ENCODE measurements at regions not wholly inside any gene's neighbourhood (a gene's known extent, or its start where the extent isn't known, plus 50 kb on each side); places are given as distances from the start of the nearest gene placed in this dataset.

DNA sequence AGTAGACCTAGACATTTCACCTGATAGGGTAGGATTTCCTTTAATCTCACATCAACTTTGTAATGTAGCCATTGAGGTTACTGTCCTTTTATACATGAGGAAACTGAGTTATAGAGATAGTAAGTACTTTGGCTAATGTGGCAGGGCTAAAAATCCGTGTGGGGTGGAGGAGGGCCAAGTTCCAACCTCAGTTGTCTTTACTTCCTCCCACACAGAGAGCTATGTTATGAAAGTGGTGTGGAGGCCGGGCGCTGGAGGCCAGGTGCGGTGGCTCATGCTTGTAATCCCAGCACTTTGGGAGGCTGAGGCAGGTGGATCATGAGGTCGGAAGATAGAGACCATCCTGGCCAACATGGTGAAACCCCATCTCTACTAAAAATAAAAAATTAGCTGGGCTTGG is 173.3 kb downstream of the PALM2AKAP2 start:
- no peak for DNase-seq

DNA sequence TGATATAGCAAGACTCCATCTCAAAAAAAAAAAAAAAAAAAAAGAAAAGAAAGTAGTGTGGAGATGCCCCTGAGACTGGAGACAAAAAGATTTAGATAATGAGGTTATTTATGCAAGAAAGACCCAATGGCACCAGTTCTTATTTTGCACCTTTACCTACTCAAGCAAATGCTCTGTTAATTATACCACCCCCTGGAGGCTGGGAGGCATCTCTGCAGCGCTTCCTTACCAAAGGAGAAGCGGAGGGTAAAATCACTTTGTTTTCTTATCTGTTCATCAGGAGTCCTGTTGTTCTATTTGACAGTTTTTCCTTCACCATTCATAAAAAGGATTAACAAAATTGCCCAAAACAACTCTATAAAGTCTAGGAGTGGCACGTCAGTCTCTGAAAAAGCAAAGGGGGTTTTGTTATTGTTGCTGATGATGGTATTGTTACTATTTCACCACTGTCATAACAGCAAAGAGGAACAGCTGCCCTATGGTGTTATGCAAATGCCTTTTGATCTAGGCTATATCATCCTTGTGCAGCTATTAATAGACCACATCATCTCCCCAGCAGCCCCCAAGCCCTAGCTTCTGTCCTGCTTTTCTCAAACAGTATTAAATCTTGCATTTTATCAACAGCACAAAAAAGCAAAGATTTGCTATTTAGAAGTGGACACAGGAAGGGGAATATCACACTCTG is 174.0 kb downstream of the PALM2AKAP2 start:
- no peak for DNase-seq

DNA sequence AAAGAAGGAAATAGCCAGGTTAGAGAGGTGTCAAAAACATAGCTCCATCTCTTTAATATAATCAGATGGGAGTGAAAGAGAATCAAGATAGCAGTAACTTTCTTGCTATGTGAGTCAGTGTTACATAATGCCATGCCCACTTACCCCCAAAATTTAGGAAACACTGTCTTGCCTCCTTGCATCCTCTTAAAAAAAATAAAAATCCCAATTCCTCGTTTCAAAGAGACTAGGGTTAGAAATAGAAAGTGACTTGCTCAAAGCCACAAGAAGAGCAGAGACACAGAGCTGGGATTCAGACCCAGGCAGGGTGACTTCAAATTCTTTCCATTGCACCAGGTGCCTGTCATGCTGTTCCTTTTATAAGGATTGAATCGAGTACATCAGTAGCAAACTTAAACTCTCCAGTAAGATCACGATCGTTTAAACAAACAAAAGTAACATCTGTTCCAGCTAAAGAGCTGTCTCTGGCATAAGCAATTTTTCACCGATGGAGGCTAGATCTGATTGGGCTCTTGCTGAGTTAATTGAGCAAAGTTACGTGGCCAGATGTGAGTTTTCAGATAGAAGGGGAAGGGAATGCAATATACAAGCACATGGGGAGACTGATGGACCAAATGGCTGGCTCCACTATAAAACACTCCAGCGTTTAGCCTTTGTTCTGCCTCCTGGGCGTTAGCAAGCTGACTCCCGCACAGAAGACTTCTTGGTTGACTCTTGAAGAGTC is 176.9 kb downstream of the PALM2AKAP2 start:
- no peak for DNase-seq

DNA sequence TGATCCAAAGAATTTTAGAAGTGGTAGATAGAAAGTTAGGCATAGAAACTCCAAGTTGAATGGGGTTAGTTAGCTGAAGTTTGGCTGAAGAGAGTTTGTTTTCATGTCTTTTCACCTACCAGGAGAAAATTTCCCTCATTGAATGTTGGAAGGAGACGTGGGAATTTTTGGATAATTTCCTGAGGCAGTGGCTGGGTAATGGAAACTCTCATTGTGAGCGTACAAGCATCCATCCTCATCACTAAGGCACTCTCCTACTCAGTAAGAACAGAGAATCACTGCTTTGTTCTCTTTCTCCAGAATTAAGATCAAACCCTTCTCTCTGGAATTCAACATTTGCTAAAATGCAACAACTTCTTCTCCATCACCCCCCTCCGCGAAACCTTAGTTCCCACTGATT is 179.7 kb downstream of the PALM2AKAP2 start:
- DNase-seq: no peak

DNA sequence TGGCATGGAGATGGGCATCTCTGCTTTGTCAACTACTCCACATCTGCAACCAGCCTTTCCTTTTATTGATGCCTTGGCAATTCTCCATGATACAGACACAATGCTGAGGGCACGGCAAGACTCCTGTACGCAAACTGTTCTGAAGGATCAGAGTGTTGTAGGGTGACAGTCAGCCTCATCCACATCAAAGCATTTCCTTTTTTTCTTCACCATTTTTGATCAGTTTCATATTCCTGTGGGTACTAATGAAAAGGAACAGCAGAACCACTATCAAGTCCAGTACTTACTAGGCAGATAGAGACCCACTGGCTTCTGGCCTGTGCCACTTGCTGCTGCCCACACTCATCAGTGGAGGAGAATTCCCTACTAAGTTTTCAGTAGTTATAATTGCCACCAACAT is 181.6 kb downstream of the PALM2AKAP2 start:
- DNase-seq: no peak

DNA sequence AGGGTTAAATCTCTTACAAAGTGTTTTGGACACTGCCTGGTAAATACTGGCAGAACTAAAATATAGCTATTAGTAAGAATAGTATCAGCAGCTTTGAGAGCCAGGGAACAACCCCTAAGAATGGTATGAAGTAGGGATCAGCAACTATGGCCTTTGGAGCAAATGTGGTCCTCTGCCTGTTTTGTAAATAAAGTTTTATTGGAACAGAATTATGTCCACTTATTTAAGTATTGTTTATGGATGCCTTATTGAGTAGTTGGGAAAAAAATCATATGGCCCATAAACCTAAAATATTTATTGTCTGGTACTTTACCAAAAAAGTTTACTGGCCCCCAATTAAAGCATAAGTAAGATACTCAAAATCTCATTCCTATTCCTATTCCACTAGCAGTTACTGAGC is 182.2 kb downstream of the PALM2AKAP2 start:
- no peak for DNase-seq

DNA sequence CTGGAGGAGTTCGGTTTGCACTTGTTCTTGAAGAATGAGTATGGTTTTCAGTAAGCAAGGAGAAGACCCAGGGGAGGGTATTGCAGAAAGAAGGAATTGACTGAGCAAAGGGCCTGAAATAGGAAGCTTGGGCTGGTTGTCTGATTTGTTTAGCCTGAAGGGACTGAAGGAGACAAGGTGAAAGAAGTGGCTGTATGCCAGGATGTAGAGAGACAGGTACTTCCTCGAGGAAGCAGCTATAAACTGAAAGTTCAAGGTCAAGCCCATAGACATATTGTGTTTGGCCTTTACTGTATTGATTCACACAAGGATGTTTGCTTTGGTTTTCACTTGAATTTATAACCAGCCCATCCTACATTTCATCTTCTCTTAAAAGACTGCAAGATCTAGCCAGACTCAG is 183.1 kb downstream of the PALM2AKAP2 start:
- DNase-seq: no peak

DNA sequence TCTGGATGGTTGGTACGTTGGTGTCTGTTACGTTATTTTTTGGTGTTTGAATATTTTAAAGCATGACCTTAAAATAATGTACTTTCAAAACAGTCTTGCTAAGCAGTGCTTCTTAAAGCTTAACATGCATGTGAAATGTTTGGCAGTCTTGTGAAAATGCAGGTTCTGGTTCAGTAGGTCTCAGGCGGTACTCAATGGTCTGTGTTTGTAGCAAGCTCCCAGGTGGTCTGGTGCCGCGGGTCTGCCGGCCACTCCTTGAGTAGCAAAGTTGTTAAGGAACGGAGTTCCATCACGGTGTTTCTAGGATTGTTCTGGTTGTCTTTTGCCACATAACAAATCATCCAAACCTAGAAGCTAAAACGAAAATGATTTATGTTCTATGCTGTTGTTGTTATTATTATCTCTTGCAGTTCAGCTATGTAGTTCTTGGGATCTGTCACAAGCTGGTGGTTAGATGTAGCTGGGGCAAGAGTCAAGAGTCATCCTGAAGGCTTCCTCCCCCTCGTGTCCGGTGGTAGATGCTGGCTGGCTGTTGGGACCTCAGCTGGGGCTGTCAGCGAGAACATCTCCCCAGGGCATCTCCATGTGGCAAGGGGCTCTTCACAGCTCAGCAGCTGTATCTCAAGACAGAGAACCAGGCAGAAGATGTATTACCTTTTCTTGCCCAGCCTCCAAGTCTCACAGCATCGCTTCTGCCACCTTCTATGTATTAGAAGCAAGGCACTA is 186.8 kb downstream of the PALM2AKAP2 start:
- DNase-seq: no peak

DNA sequence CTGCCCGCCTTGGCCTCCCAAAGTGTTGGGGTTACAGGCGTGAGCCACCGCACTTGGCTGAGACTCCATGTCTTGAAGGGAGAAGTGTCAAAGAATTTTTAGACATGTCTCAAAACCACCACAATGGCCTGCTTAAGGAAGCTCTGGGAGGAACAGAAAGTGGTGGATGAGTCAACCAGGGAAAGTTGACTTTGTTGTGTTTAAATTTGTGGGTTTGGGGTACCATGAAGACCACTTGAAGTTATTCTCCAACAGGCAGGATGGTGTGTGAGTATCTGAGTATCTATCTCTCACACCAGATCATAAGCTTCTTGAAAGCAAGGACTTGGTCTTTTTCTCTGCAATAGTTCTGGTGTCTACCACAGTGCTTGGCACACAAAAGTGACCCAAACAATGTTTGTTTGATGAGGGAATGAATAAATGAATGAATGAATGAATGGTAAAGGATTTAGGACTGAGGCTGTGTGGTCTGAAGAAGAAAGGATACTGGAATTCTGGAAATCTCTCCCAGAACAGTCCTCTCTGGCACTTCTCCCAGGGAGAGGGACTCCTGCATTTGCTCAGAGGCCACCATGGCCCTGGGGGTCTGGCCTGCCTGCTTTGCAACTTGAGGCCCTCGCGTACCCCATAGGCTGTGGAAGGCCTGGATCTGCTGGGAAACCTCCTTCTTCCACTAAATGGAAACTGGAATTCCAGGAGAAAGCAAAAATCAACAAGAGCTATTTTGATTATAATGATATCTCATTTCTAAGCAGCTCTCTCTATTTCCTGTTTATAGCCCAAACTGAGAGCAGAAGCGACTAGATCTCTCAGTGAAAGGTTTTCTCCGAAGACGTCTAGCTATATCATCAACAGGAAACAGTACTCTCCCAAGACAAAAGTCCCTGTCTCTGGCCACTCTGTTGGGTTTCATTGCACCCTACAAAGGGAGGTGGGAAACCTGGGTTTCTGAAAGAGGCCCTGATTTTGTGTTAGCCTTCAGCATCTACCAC is 187.9 kb downstream of the PALM2AKAP2 start:
- DNase-seq: no peak

DNA sequence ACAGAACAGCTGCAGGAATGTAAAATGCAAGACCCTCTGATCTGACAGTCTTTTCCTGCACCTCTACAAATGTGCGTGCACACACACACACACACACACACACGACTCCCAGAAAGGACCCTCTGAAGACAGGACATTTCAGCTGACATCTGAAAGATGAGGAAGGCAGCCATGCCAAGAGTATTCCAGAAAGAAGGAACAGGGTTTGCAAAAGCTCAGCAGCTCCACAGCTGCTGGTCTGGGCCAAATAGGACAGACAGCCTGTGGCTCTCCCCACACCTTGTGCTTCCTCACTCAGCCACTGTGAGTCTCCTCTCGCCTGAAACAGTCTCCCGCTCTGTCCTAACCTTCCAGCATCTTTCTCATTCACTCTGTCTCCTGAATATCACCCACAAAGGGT is 189.0 kb downstream of the PALM2AKAP2 start:
- DNase-seq: no peak

DNA sequence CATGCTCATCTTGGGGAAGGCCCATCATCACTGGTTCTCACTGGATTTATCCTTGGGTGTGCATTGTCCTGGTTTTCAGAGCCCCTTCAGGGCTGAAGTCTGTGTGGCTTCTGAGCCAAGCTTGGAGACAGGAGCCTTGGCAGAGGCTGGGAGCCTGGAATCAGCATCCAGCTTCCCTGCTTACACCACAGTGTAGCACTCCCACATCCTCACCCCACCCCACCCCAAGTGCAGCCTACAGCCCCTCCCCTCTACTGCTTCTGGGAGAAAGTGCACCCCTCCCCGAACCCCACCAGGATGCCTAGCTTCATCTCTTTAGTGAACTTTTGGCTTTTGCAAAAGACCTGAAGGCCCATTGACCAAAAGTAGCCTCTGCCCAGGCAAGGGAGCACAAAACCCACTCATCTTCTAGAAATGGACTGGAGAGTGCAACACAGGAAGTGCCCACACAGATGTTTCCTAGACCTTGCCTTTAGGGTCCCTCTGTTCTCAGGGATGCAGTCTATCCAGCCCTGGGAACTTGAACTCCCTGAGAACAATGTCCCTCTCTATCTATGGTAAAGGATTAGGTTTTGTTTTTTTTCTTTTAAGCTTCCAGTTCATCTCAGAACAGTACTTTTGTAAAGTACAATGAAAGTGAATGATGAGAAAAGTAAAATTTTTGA is 189.7 kb downstream of the PALM2AKAP2 start:
- DNase-seq: no peak

DNA sequence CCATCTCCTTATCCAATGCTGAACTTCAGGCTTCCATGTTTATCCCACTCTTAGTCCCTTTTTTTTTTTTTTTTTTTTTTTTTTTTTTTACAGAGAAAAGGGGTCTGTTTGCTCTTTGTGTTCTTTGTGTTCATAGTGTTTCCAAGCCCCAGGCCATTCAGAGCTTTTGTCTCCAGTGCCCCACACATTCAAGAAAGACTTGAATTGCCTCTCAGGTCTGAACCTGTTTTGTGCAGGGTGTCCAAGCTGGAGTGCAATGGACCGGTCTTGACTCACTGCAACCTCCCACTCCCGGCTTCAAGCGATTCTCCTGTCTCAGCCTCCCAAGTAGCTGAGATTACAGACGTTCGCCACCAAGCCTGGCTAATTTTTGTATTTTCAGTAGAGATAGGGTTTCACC is 191.2 kb downstream of the PALM2AKAP2 start:
- DNase-seq: no peak

DNA sequence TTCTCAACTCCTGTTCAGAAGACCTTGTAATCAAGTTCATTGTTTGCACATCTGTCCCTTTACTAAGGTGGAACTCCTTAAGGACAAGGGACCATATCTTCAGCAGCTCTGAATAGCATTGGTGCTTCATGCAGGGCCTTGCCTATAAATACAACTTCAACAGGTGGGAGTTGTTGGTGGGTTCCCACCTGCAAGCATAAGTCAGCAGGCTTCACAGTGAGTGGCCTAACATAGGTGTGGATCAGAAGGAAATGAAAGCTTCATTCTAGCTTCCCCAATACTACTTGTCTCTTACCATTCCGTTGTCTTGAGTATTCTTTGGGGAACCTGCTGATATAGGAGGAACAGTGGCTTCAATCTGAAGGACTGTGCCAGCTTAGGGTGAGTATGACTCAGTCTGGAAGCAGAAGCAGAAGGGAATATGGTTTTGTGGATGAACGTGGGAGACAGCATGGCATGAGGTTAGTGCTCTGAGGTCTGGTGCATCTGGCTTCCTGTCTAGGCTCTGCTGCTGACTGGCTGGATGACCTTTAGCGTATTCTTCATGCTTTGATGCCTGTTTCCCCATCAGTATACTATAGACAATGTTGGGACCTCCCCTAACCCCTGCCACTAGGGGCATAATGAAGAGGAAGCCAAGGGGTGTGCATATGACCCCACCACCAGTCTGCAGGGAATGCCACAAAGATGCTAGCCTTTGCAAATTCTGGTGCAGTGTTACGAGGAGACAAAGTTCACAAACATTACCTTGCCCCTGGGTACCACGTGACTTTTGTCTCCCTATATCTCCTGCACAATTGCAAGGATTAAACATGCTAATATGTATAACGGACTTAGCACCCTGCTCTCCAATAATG is 192.3 kb downstream of the PALM2AKAP2 start:
- DNase-seq: no peak

DNA sequence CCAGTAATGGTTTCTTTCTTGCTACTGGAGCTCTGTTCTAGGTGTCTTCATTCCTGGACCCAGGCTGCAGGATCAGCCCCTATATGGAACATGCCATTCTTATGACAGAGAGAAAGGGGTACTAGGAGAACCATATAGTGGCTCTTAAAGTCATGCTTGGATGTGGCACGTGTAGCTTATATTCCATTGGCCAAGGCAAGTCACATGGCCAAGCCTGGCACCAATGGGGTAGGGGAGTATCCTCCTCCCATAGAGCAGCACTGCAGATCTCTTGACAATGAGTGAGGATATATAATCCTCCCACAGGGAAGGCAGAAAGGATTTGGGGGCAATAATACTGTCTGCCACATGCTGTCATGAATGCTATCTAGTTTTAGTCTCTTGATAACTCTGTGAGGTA is 193.3 kb downstream of the PALM2AKAP2 start:
- DNase-seq: no peak

DNA sequence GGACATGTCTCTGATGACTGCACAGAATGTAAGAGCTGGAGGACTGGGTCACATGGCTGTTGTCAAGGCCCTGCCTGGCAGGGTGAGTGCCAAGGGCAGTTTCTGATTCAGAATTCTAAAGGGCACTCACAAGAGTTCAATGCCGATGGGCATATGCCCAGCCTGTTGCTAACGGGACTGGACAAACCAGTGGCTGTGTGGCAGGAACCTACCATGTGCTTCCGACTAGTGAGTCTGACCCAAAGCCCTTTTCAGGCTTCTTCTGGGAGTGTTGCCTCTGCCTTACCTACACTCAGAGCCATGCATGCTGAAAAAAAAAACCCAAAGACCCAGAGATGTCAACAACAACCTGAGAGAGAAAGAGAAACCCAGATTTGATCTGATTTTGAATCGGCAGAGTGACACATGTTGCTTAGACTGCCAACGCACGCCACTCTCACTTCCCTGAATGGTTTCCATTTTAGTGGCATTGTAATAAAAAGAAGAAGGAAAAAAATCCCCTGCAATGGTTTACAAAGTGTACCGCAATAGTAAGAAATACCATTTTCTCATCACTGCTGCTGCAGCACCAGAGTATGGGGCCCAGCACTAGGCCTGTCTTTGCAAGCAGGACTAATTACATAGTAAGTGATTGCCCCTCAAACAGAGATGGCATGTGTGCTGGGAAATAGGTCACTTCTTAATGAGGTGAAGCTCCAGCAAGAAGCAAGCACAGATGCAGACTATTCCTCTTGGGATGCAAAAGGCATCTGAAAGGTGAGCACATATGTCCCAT is 194.3 kb downstream of the PALM2AKAP2 start:
- no peak for DNase-seq

DNA sequence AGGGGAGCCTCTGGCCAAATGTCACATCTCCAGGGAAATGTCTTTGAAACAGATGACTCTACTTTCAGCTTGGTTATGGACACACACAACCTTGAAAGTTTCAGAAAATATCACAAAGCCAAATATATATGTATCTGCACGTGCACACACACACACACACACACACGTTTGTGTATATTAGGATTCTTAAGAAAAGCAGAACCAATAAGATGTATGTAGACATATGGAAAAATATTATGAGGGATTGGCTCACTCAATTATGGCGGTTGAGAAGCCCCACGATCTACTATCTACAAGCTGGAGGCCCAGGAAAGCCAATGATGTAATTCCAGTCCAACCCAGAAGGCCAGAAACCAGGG is 194.9 kb downstream of the PALM2AKAP2 start:
- no peak for DNase-seq

DNA sequence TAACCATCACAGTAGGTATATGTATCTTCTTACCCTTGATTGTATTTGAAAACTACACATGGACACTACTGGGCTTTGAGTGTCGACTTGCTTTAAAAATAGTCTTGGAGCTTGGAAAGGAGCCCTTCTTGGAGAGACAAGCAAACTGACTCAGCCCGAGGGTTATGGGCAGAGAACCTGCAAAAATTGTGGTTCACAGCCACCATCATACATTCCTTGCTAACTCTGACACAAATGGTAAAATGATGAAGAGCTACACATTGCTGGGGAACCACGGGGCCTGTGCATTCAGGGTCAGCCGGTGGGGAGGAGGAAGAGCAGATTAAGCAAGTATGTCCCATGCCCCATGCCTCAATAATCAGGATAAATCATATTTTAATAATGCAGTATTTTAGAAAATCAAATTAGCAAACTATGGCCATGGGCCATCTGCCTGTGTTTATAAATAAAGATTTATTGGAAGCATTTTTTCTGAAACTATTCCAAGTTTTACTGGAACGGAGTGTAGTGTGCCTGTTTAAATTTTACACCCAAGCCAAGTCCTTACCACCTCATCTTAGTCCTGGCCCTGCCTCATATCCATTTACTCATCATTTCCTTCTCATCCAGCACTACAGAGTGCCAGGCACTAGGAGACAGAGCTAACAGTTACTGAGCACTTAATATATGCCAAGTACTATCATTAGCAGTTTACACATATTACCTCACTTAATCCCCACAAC is 195.7 kb downstream of the PALM2AKAP2 start:
- DNase-seq: no peak

DNA sequence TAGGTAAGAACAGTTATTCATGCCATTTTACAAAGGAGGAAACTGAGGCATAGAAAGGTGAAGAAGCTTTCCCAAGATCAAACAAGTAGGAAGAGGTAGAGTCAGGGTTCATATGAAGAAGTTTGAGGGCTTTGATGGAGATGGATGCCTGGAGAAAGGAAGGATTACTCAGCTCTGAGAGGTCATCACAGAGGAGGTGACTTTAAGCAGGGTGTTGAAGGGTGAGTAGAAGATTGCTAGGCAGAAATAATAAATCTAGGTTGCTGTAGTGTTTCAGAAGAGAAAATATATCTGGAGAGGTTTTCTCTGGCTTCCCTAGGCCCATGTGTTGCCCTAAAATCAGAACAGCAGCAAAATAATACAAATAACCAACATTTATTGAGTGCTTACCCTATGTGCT is 196.3 kb downstream of the PALM2AKAP2 start:
- no peak for DNase-seq

DNA sequence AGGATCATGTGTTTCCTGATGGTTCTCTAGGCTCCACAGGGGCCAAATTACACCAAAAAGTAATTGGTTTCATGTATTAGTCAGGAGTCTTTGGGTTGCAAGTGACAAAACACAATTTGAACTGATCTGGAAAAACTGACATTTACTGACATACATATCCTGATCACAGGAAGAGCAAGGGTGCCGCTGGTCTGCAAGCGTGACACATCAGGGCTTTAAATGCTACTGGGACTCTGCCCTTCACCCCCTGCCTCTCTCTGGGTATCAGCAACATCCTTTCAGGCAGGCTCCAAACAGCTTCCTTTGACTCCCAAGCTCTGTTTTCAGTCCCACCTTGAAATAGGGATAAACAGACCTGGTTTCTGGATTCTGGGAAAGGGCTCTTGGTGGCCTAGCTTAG is 197.5 kb downstream of the PALM2AKAP2 start:
- DNase-seq: no peak

DNA sequence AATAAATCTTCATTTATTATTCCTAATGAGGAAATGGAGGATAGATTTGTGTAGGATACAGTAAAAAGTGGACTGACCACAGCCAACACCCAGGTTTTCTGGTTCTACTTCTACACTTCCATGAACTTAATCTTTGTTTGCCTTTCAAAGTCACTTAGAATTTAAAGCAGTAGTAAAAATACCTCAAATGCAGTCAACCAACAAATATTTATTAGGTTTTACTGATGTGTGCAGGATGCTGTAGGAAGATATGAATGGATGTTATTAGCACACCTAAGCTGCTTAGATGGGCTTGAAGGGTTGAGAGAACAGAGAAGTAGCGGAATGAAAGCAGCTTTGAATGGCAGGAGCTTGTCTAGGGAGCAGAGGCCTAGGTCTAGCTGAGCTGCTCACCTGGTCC is 201.1 kb downstream of the PALM2AKAP2 start:
- DNase-seq: no peak

All from amniotic stem cell (primary cell).